Kidney (tissue), 13 donors: ENCODE measurements at regions not wholly inside any gene's neighbourhood (a gene's known extent, or its start where the extent isn't known, plus 50 kb on each side); places are given as distances from the start of the nearest gene placed in this dataset.

Experiments used
- DNase-seq, 5 donors: peaks; one replicate each; pipeline ENCODE4 v3.0.0-alpha.2; 2013 to 2020
- FAIRE-seq: peaks from 2 replicates; lab custom pipeline; 2012; peaks lifted over from hg19 to GRCh38; lab: Jason Lieb, UNC
- H3K27ac ChIP-seq, 2 donors: one replicate each; pipeline ENCODE4 v1.7.0; 2013; ENCODE audit warnings: low read depth in 2 of 2, low read length in 2 of 2, inconsistent platforms in 1 of 2
- H3K27me3 ChIP-seq: one replicate; pipeline ENCODE4 v1.7.1; 2013; ENCODE audit warnings: low read length, inconsistent platforms; ENCODE audit not compliant: control insufficient read depth, insufficient read depth
- H3K36me3 ChIP-seq, 3 donors: one replicate each; pipeline versions ENCODE4 v1.7.0 to v1.7.1; 2013; ENCODE audit warnings: low read length in 3 of 3, control low read depth in 1 of 3, inconsistent platforms in 1 of 3; ENCODE audit not compliant: insufficient read depth in 3 of 3, control insufficient read depth in 2 of 3
- H3K4me1 ChIP-seq, 3 donors: one replicate each; pipeline versions ENCODE4 v1.7.0 to v1.7.1; 2013; ENCODE audit warnings: low read length in 3 of 3, inconsistent platforms in 1 of 3, low read depth in 1 of 3; ENCODE audit not compliant: control insufficient read depth in 2 of 3, insufficient read depth in 2 of 3
- H3K4me3 ChIP-seq, 3 donors: one replicate each; pipeline versions ENCODE4 v1.7.0 to v1.8.1; 2013; ENCODE audit warnings: low read length in 3 of 3, control low read depth in 1 of 3, inconsistent platforms in 1 of 3
- H3K9ac ChIP-seq, 3 donors: one replicate each; pipeline versions ENCODE4 v1.7.0 to v1.7.1; 2013; ENCODE audit warnings: low read length in 3 of 3, control low read depth in 1 of 3, inconsistent platforms in 1 of 3
- H3K9me3 ChIP-seq, 3 donors: one replicate each; pipeline versions ENCODE4 v1.7.0 to v1.7.1; 2013; ENCODE audit warnings: low read length in 3 of 3, control low read depth in 1 of 3, inconsistent platforms in 1 of 3; ENCODE audit not compliant: control insufficient read depth in 2 of 3, insufficient read depth in 1 of 3
- intact Hi-C: fragments of 100-400 bp; cut with DNase I; formaldehyde crosslinking; loops from one replicate; pipeline ENCODE4 v1.11.1; 2022
- TF ChIP-seq, protein P1 (sequence below): IDR thresholded peaks from 3 replicates; pipeline ENCODE4 v1.5.1; 2012; ENCODE audit warnings: mild to moderate bottlenecking, moderate library complexity, borderline replicate concordance; ENCODE audit not compliant: insufficient read depth; ENCODE audit errors: extremely low read depth
- donor health status: control.
- donor health status: control.
- donor health status: control.
- donor health status: control.
- donor health status: control.
- donor health status: DM: yes; HTN: yes; CAD: no.
- donor health status: Normal renal cell carcinoma (clear cell type).

DNA sequence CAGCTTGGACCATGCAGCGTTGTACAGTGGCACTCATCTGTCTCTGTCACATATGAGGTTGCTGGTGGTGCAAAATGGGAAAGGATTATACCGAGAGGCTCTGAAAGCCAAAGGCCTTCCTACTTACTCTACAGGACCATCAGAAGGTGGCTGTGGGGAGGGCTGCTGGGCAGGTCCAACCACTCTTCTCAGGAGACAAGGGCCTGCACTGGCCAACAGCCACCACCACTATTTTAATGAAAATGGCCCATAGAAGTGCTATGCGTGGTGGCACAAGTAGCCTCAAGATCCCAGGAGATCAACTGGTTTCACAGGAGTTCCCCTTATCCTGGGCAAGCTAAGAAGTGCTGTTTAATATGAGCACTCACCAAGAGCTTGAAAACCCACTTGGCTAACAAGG is 52.3 kb downstream of the MRPL57 start:
- FAIRE-seq = no peak
- Histone ChIP-seq H3K4me3 (no peak overlapping the region), H3K9ac (no peak overlapping the region), H3K27ac (no peak overlapping the region), H3K27me3 (no peaks in the 10 kb centered on the region), H3K4me1 (no peaks in the 10 kb centered on the region), H3K9me3 (no peaks in the 10 kb centered on the region), H3K36me3 (no peaks in the 10 kb centered on the region)
- intact Hi-C loops = no loop called here
- TF ChIP-seq, protein P1, sequence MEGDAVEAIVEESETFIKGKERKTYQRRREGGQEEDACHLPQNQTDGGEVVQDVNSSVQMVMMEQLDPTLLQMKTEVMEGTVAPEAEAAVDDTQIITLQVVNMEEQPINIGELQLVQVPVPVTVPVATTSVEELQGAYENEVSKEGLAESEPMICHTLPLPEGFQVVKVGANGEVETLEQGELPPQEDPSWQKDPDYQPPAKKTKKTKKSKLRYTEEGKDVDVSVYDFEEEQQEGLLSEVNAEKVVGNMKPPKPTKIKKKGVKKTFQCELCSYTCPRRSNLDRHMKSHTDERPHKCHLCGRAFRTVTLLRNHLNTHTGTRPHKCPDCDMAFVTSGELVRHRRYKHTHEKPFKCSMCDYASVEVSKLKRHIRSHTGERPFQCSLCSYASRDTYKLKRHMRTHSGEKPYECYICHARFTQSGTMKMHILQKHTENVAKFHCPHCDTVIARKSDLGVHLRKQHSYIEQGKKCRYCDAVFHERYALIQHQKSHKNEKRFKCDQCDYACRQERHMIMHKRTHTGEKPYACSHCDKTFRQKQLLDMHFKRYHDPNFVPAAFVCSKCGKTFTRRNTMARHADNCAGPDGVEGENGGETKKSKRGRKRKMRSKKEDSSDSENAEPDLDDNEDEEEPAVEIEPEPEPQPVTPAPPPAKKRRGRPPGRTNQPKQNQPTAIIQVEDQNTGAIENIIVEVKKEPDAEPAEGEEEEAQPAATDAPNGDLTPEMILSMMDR = no peak
- no peak for DNase-seq

DNA sequence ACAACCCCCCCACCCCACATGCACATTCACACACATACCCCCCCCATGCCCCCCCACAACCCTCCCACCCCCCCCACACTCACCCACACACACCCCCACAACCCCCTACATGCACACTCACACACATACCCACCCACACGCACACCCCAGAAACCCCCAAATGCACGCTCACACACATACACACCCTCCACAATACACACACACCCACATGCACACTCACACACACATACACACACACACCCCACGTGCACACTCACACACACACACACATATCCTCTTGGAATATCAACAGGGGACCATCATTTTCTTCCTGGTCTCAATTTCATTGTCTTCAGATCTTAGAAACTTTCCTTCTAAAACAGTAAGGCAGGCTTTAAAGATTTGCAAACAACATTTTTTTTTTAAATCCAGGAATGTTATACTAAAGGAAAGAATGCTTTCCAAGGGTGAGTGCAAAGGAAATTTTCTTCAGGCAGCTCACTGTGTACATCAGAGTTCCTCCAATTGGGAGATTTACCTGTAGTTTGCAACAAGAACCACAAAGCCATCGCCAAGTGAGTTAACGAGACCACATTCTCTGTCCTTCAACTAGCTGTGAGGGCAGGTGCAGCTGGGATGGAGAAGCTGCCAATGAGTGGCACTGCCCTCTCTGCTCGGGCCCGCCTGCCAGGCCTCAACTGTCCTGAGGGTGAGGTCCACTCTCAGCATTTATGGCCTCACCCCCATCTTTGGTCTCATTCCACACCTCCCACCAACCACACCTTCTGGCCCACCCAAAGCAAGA is 53.0 kb downstream of the MRPL57 start:
- Histone ChIP-seq H3K4me3 (no peak overlapping the region), H3K27ac (no peak overlapping the region), H3K9me3 (no peaks in the 10 kb centered on the region), H3K4me1 (no peaks in the 10 kb centered on the region), H3K9ac (no peak overlapping the region), H3K27me3 (no peaks in the 10 kb centered on the region), H3K36me3 (no peaks in the 10 kb centered on the region)
- intact Hi-C loops = no loop called here
- no peak for FAIRE-seq
- TF ChIP-seq, protein P1 = no peak
- no peak for DNase-seq

DNA sequence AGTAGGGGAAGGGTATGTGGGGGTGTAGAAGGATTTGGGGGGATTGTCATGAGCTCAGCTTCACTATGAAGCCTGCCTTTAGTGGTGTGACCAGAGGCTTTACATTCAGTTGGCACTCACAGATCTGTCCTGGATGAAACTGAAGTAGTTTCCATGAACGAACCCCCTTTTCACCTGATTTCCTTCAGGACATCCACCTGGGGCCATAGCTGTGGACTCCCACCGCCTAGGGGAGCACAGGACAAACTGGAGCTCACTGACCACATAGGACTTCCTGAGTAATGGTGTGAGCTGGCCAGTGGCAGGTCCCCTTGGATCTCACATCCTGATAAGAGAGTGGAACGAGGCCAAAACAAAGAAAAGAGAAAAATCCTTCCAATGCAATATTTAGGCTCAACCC is 54.1 kb downstream of the MRPL57 start:
- TF ChIP-seq, protein P1 = no peak
- FAIRE-seq (no peak), DNase-seq (no peak)
- Histone ChIP-seq H3K4me3 (no peak overlapping the region), H3K36me3 (no peaks in the 10 kb centered on the region), H3K27me3 (no peaks in the 10 kb centered on the region), H3K9me3 (no peaks in the 10 kb centered on the region), H3K9ac (no peak overlapping the region), H3K4me1 (peaks cover 0 to 3% (median 0%) of the 10 kb centered on the region in 3 donors), H3K27ac (no peak overlapping the region)
- intact Hi-C loops = no loop called here
